ENCODE measurements at regions not wholly inside any gene's neighbourhood (a gene's known extent, or its start where the extent isn't known, plus 50 kb on each side); places are given as distances from the start of the nearest gene placed in this dataset.

GRCh38 chr6:156053626-156054025 is 598.0 kb upstream of the NOX3 start:
- Mint-ChIP-seq H3K4me1 (no peaks in the 10 kb centered on the region), H3K36me3 (ENCODE audit: low read depth) (no peaks in the 10 kb centered on the region)
- TF ChIP-seq CTCF (conservative IDR thresholded peaks at IDR 0.05) = no peak

GRCh38 chr6:156046841-156047449 is 591.3 kb upstream of the NOX3 start:
- no peak for TF ChIP-seq CTCF (conservative IDR thresholded peaks at IDR 0.05)
- Mint-ChIP-seq H3K4me1 (peaks cover 12% of the 10 kb centered on the region), H3K4me3 (no peak overlapping the region), H3K36me3 (ENCODE audit: low read depth) (no peaks in the 10 kb centered on the region), H3K27me3 (ENCODE audit: low read depth) (no peaks in the 10 kb centered on the region), H3K27ac (ENCODE audit: unreplicated experiment) (no peak overlapping the region), H3K9me3 (peaks cover 15% of the 10 kb centered on the region)
- no peak for DNase-seq (ENCODE audit: low read depth, low spot score)

More at GRCh38 chr6:156053626-156054025, 598.0 kb upstream of the NOX3 start:
- DNase-seq (ENCODE audit: low read depth, low spot score) = no peak
- H3K9me3 Mint-ChIP-seq = peaks cover 9% of the 10 kb centered on the region
- H3K27ac Mint-ChIP-seq (ENCODE audit: unreplicated experiment) = no peak overlapping the region
- no peak overlapping the region for H3K4me3 Mint-ChIP-seq
- H3K27me3 Mint-ChIP-seq (ENCODE audit: low read depth) = no peaks in the 10 kb centered on the region

DNA sequence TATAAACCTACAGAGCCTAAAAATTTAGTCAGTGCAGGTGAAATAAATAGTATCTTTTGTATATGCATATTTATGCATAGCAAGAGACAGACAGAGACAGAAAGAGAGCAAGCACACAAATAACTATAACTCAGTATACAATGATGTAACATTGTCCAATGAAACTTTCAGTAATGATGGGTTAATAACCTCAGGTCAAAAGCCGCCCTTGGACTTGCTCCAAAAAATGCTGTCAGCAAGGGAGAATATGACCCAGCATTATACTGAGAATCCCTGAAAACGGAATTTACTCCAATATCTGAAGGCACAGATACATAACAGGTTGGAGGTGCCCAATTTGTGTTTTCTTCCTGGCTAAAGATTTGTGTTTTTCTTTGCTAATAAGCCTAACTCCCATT is 590.6 kb upstream of the NOX3 start:
- TF ChIP-seq CTCF (conservative IDR thresholded peaks at IDR 0.05) = no peak
- peaks cover 15% of the 10 kb centered on the region for H3K9me3 Mint-ChIP-seq
- no peak for DNase-seq (ENCODE audit: low read depth, low spot score)
- H3K27ac Mint-ChIP-seq (ENCODE audit: unreplicated experiment) = no peak overlapping the region
- H3K27me3 Mint-ChIP-seq (ENCODE audit: low read depth) = no peaks in the 10 kb centered on the region
- peaks cover 12% of the 10 kb centered on the region for H3K4me1 Mint-ChIP-seq
- no peak overlapping the region for H3K4me3 Mint-ChIP-seq
- H3K36me3 Mint-ChIP-seq (ENCODE audit: low read depth) = no peaks in the 10 kb centered on the region

GRCh38 chr6:156045401-156046267 is 590.0 kb upstream of the NOX3 start:
- H3K4me1 Mint-ChIP-seq = peaks cover 12% of the 10 kb centered on the region
- H3K9me3 Mint-ChIP-seq = peaks cover 15% of the 10 kb centered on the region
- no peak overlapping the region for H3K4me3 Mint-ChIP-seq
- H3K27me3 Mint-ChIP-seq (ENCODE audit: low read depth) = no peaks in the 10 kb centered on the region
- no peak for DNase-seq (ENCODE audit: low read depth, low spot score)
- no peak overlapping the region for H3K27ac Mint-ChIP-seq (ENCODE audit: unreplicated experiment)
- no peaks in the 10 kb centered on the region for H3K36me3 Mint-ChIP-seq (ENCODE audit: low read depth)
- TF ChIP-seq CTCF (conservative IDR thresholded peaks at IDR 0.05) = no peak

- Mint-ChIP-seq H3K4me3 (no peak overlapping the region), H3K27ac (ENCODE audit: unreplicated experiment) (no peak overlapping the region), H3K36me3 (ENCODE audit: low read depth) (peaks cover 5% of the 10 kb centered on the region), H3K27me3 (ENCODE audit: low read depth) (no peaks in the 10 kb centered on the region), H3K9me3 (peaks cover 8% of the 10 kb centered on the region), H3K4me1 (no peaks in the 10 kb centered on the region)
- DNase-seq (ENCODE audit: low read depth, low spot score) = no peak
- no peak for TF ChIP-seq CTCF (conservative IDR thresholded peaks at IDR 0.05)
Observed at GRCh38 chr6:156033598-156033997, 578.0 kb upstream of the NOX3 start.
